GM21619 (cell line): ENCODE measurements at regions not wholly inside any gene's neighbourhood (a gene's known extent, or its start where the extent isn't known, plus 50 kb on each side); places are given as distances from the start of the nearest gene placed in this dataset.

ENCODE experiments used
- ATAC-seq: cut with Tn5 transposase; IDR thresholded peaks from one replicate; pipeline ENCODE4 v1.9.1; 2021; ENCODE audit not compliant: unreplicated experiment

DNA sequence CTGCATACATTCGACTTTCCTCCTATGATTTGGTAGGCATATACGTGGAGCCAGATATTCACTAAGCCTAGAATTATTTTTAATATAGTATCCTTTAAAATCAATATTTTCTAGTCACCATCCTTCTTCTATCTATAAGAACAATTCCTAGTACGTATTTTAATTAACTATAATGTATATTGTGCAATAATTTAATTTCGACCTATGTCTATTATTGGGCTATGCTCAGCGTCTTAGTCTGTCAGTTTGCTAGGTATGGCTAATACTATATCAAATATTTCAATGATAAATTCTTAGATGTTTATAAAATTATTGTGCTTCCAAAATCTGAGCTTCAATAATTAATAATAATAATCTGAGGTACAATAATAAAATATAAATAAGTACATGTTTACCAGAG, 705.3 kb downstream of the PRELID2 start:
- no peak for ATAC-seq

DNA sequence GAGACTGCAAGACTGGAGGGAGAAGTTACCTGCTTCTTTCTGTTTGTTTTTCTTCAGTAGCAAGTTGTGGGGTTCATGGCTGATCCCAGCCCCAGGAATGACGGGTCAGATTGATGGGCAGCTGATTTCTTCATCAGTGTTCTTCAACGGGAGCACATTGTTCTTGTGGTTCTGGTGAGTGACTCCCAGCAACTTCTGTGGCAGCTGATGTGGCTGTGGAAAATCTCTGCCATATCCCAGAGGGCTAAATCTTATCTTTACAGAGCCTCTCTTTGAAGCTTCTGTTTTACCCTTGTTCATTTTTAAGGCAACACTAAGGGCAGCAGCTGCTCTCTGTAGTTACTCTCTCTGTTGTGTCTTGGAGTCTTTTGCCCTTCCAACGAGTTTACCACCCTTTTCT, 710.3 kb downstream of the PRELID2 start:
- ATAC-seq: no peak

DNA sequence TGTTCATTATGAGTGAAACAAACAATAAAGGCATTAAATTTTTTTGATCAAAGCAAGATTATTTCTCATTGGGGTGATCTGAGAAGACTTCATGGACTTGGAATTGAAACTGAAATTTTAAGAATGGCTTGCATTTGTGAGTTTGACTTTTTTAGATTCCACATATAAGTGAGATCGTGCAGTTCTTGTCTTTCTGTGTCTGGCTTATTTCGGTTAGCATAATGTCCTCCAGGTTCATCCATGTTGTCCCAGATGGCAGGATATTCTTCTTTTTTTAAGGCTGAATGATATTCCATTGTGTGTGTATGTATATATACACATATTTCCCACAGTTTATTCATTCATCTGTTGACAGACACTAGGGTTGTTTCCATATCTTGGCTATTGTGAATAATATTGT, 716.5 kb downstream of the PRELID2 start:
- ATAC-seq: no peak

DNA sequence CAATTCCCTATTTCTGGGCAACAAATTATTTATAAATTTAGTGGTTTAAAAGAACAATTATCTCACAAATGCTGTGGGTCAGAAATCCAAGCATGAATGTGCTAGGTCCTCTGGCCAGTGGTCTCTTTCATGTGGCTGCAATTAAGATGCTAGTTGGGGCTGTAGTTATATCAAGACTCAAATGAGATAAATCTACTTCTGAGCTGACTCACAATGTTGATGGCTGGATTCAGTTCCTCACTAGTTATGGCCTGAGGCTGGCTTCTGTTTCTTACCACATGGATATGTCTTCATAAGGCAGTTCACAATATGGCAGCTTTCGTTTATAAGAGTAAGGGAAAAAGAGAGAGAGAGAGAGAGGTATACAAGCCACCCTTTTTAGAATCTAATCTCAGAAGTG, 717.0 kb downstream of the PRELID2 start:
- ATAC-seq: no peak

DNA sequence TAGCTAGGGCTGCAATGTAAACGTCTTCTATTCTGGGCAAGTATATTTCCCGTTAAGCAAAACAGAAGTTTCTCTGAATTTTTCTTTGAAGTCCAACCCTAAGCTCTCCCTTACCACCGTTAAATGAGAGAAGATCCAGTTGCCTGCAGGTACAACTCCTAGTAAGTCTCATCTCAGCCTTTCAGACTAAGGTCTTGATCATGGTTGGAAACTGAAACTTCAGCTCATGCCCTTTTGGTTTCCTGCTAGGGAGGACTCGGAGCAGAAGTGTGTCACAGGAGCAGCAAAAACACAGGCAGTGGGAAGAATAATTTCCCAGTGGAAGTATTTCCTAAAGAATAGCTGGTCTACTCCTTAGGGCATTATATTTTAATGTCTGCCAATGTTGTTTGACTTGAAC, 717.9 kb downstream of the PRELID2 start:
- ATAC-seq: no peak

DNA sequence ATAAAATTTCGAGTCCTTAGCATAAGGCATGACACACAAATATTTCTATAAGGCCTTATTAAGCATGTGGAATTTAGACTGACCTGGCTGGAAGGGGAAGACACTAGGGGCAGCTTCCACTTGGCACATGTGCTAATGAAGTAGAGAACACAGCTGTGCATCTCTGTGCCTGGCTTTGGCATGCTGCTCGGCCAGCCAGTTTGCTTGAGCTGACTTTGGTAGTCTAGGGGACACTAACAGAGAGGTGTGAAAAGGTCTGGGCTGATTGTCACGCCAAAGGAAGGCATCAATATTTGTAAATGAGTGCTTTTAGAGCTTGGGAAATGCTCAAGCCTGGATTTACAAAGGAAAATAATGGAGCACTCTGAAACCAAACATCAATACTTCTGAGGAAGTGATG, 723.7 kb downstream of the PRELID2 start:
- ATAC-seq: no peak

DNA sequence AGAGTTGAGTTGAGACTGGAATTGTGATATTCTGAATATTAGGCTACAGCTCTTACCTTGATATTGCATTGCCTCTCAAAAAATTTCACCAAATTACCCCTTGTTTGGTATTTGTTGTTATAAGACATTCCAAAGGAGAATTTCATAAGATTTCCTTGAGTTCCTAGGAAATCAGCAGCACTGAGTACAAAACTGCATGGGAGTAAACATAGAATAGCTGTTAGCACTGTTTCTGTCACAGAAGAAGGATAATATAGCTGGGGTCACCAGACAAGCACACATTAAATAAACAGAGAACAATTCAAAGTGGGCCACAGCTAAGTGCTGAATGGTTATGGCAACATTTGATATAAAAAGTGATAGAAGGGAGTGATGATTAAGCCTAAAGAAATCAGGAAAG, 724.3 kb downstream of the PRELID2 start:
- ATAC-seq: no peak

DNA sequence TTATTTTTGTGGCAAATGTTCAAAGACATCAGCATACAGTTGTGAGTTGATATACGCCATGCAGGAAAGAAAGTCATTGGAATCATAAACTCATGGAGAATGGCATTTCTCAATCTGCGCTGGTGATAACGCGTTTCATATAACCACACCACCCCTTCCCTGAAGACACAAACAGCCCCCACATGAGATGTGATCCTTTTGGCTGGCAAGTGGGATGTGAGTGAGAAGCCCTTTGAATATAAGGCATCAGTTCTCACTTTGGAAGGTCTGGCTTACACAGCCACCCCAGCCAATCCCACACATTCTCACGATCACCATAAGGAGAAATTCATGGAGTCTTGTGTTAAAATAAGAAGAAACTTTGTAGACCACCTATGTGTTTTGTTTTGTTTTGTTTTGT, 725.0 kb downstream of the PRELID2 start:
- ATAC-seq: no peak

DNA sequence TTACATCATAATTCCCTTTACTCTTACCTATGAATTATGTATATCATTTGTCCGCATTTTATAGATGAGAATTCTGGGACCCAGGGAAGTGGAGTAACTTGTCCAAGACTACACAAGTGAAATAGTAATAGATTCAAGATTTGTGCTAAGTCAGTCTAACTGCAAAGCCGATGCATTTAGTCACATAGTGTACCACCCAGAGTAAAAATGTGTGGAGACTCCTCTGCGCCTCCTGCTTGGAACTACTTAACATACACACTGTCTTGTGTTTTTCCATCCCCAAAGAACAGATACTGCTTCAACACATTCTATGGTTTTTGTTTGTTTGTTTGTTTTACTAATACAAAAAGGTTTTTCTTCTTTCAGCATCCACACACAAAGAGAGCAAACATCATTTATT, 729.8 kb downstream of the PRELID2 start:
- no peak for ATAC-seq

DNA sequence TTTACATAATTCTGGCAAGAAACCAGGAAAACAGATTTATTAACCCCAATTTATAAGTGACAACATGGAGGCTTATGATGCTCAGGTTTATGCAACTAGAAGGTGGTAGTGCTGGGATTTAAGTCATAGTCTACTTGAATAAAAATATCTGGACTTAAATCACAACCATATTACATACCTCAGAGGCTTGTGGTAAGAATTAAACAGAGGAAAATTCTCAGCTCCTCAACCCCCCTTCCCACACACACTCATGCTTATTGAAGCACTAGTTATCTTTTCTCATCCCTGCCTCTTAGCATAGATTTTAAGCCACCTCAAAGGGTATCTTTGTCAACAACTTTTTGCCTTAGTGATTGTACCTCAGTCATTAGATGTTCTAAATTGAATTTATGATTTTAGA, 731.0 kb downstream of the PRELID2 start:
- no peak for ATAC-seq

DNA sequence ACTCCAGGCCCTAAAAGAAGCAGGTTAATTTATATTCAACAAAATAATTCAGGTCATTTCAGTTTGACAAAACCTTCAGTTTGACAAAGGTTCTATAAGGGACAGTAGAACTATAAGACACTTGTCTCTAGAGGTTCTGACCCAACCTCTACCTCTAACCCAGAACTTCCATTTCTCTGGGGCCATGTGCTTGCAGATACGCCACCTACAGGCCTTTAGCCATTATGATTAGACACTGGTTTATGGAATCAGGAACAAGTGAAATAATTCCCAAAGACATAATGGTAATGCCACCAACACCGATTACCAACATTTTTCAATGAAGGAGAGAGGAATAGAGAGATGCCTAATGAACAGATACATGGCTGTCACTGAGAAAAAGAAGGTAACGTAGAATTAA, 733.9 kb downstream of the PRELID2 start:
- ATAC-seq: no peak

DNA sequence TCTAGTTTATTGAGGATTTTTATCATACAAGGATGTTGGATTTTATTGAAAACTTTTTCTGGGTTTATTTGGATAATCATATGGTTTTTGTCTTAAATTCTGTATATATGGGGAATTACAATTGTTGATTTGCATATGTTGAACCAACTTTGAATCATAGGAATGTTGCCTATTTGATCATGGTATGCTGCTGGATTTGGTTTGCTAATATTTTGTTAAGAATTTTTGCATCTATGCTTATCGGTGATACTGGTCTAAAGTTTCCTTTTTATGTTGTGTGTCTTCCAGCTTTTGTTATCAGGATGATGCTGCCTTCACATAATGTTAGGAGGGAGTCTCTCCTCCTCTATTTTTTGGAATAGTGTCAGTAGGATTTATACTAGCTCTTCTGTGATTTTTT, 745.0 kb downstream of the PRELID2 start:
- no peak for ATAC-seq

DNA sequence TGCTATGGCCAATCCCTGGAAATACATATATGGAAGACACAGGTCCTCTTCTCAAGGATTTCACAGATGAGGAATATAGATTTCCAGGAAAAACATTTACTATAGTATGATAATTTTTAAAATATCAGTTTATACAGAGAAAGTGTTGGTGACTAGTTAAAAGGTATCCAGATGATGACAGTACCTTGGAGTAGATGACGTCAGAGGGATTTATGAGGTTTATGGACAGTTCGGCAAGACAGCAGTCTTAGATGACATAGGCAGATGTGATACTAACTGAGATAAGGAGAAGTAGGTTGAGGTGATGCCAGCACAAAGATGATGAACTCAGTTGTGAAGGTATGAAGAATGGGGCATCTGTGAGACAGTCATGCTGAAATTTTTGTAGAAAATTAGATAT, 750.3 kb downstream of the PRELID2 start:
- no peak for ATAC-seq

DNA sequence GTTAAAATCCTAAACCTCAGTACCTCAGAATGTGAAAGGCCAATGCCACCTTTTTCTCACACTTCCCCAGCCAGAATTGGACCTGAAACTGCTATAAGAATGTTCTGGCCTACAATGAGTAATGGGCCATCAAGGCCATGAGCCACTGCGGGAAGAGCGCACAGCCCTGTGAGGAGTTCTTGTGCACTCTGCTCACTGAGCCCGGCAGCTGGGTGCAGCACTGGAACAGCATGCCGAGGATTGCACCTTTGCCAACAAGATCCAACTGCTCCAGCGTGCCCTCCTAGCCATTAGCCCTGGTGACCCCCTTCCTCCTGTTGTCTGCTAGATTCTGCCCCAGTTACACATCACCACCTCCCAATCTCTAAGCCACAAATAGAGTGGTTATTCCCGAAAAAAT, 758.1 kb downstream of the PRELID2 start:
- no peak for ATAC-seq

DNA sequence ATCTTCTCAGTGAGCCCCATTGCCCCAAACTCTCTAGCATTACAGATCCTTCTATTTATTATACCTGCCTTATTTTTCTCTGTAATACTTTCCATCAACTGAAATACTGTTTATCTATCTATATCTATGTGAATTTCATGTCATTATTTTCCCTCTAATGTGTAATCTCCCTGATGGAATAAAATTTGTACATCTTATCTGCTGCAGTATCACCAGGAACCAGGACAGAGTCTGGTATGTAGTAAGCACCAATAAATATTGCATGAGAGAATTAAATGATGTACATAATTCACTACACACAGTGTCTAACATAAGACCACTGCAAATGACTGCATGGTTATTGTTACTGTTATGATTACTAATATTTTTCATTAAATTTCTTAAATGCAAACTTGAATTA, 759.1 kb downstream of the PRELID2 start:
- no peak for ATAC-seq

DNA sequence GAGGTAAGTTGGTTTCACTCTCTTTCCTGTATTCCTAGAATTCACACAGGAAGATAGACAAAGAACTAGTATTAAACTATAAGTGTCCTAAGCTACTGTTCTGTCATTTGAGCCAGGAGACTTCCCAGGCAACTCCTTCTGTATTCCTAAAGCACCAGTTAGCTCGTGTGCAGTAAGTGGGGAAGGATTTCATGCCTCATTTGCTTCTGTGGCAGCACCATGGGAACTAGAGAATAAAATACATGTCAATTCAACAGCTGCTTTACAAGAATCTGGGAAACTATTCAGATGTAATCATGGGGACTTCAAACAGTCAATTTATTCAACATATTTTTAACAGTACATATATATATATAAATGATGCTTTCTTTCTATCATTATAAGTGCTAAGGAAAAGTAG, 762.3 kb downstream of the PRELID2 start:
- no peak for ATAC-seq

DNA sequence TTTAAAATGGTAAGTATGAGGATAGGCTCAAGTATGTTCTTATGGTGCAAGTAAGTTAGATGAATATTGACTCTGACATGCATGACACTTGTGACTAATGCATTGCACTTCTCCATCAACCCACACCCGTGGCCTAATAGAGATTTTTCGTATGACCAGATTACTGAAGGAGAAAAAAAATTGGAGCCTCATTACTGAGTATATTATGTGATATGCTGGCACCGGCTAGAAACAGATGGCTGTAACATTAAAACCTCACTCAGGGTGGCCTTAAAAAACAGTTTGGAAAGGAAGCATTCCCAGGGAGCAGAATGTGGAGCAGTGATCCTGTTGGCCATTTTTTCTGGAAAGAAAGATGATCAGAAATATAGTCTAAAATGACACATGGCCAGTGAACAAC, 766.4 kb downstream of the PRELID2 start:
- no peak for ATAC-seq

DNA sequence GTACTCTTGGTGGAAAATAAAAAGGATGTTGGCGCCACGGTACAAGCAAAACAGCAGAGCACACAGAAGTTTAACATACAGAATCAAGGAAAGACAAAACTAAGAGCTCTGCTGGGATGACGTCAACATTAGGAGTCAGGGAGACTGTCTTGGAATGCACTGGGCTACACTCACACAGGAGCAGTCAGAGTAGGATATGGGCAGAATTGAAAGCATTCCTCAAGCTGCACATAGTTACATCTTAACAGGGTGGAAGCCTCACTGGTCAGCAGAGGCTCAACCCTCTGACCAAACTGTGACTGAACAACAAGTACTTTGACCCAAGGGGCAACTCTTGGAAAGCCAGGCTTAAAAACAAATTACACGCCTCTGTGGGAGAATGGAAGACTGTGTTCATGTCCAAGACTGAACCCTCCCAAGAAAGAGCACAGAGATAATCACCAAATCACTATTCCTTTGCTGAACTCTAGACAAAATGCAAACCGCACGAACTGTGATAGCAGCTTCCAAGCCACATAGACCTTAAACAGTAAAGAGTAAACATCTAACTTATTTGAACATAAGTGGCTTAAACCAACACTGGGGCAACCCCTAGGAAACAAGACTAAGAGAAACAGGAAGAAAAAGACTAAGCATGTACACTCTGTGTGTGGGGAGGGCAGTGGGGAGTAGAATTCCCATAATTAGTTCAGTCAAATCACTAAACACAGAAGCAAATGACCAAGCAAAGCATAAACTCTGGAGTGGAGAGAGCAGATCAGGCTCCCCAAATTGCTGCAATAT, 772.7 kb downstream of the PRELID2 start:
- ATAC-seq: no peak

DNA sequence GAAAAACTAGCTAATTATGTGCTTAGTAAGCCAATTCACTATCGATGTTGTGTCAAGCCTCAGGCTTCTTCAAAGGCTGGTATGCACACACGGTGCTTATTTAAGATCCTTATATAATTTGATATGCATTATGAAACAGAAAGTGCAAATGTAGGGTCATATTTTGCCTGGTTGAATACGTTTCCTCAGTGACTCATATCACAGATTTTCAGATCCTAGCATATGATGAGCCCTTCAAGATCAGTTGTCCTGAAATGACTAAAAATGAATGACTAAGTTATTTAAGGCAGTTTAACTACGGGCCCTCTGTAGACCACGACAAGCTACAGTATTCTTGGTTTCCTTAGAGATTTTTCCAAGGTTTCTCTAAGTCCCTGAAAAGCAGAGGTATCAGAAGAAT, 778.3 kb downstream of the PRELID2 start:
- ATAC-seq: peak; percentile 98

DNA sequence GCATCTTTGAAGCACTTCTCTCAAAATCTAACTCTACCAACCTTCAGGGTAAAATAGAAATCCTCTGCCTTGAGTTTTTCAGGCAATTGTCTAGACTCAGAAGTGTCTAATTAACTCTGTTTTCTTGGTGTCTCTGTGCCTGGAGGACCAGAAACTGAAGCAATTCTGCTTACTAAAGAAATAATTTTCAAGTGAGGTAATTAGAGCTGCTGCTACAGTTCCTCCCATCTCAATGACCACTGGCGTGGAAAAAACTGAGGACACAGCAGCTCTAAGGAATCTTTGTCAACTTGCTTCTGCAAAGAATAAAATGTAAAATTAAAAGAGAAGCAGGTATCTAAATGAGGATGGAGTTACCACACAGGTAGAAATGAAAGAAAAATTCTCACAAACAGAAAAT, 785.0 kb downstream of the PRELID2 start:
- ATAC-seq: no peak

DNA sequence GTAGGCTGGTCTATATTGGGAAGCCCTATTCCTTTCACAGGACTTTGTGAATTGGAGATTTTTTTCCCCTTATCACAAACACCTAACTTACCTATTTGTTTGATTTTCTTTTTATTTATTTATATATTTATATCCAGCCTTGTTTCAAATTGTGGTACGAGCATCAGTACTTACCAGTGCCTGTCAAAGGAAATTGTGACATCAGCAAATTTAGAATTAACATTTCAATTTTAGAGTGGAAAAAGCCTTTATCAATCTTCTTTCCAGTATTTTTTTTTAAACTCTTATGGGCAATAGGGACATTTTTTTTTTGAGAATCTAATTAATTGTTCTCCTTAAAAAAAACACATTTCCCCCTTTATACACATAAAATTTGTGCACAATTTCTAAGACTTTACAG, 790.2 kb downstream of the PRELID2 start:
- no peak for ATAC-seq

DNA sequence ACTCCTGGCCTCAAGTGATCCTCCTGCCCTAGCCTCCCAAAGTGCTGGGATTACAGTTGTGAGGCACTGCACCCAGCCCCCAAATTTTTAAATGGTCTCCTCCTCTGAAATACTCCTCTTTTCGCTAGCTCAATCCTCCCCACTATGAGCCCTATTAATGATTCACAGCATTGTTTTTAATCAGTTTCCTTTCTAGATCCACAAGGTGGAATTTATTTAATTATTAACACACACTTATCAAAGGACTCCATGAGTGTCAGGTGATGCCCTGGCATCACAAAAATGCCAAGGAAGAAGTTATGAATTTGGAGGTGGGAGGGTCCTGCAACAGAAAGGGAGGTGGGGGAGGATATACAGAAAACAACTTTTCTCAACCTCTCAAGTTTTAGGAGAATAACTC, 806.5 kb downstream of the PRELID2 start:
- ATAC-seq: no peak

DNA sequence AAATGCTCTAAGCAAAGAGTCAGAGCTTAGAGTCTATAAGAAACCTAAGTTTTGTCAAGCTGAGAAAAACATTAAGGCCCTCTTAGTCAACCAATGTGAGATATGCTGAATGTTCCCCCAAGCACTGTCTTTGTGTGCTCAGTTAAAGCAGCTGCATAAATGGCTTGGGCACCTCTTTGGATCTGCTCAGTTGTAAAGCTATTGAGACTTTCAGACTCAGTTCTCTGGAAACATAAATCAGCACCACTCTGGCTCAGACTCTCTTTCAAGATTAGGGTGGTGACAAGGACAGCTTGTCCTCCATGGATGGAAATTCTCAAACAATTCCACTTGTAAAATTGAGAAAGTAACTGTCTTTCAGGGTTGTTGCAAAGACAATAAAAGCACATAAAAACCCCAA, 807.9 kb downstream of the PRELID2 start:
- ATAC-seq: no peak
